ENCODE measurements at regions not wholly inside any gene's neighbourhood (a gene's known extent, or its start where the extent isn't known, plus 50 kb on each side); places are given as distances from the start of the nearest gene placed in this dataset.

DNA sequence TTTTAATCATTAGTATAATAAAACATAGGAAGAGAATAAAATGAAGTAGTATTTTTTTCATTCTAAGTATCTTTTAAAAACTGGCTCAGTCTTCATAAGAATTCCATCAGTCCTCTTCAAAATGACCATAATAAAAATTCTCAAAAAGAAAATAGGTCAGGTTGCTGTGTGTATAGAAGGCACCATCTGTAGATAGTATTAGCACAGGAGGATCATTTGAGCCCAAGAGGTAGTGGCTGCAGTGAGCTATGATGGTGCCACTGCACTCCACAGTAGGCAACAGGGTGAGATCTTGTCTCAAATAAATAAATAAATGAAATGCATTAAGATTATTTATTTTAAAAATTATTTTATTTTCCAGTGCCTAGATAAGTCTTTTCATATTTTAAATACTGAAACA, 475.8 kb downstream of the ZNF804A start:
- ATAC-seq (ENCODE audit: low FRiP score in 2 of 2): no peak
- H3K9me3 ChIP-seq: no peaks in the 10 kb centered on the region
- no peaks in the 10 kb centered on the region for H3K4me1 ChIP-seq

GRCh38 chr2:185082749-185083148, 484.4 kb downstream of the ZNF804A start:
- no peak for ATAC-seq (ENCODE audit: low FRiP score in 2 of 2)
- Histone ChIP-seq H3K4me1 (no peaks in the 10 kb centered on the region), H3K36me3 (no peaks in the 10 kb centered on the region), H3K9me3 (no peaks in the 10 kb centered on the region), H3K4me3 (no peak overlapping the region), H3K27me3 (no peaks in the 10 kb centered on the region), H3K27ac (no peak overlapping the region)
- no peak for DNase-seq
- TF ChIP-seq POLR2AphosphoS5 (IDR thresholded peaks at IDR 0.05) (no peak), POLR2A (IDR thresholded peaks at IDR 0.05) (no peak), EP300 (IDR thresholded peaks at IDR 0.05) (no peak)
- TF ChIP-seq, protein P1, sequence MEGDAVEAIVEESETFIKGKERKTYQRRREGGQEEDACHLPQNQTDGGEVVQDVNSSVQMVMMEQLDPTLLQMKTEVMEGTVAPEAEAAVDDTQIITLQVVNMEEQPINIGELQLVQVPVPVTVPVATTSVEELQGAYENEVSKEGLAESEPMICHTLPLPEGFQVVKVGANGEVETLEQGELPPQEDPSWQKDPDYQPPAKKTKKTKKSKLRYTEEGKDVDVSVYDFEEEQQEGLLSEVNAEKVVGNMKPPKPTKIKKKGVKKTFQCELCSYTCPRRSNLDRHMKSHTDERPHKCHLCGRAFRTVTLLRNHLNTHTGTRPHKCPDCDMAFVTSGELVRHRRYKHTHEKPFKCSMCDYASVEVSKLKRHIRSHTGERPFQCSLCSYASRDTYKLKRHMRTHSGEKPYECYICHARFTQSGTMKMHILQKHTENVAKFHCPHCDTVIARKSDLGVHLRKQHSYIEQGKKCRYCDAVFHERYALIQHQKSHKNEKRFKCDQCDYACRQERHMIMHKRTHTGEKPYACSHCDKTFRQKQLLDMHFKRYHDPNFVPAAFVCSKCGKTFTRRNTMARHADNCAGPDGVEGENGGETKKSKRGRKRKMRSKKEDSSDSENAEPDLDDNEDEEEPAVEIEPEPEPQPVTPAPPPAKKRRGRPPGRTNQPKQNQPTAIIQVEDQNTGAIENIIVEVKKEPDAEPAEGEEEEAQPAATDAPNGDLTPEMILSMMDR (IDR thresholded peaks at IDR 0.05): no peak
- WGBS, 2 donors: 87 to 96% methylated on average over 3 of the region's 3 CpGs

More for the DNA sequence above, 475.8 kb downstream of the ZNF804A start:
- Histone ChIP-seq H3K27ac (no peak overlapping the region), H3K36me3 (no peaks in the 10 kb centered on the region), H3K27me3 (no peaks in the 10 kb centered on the region), H3K4me3 (no peak overlapping the region)
- no peak for TF ChIP-seq POLR2A (IDR thresholded peaks at IDR 0.05)
- TF ChIP-seq EP300 (IDR thresholded peaks at IDR 0.05): no peak
- TF ChIP-seq, protein P1 (IDR thresholded peaks at IDR 0.05): no peak
- TF ChIP-seq POLR2AphosphoS5 (IDR thresholded peaks at IDR 0.05): no peak
- DNase-seq: no peak

GRCh38 chr2:185108588-185108987, 510.3 kb downstream of the ZNF804A start:
- Histone ChIP-seq H3K27me3 (no peaks in the 10 kb centered on the region), H3K27ac (no peak overlapping the region), H3K4me3 (no peak overlapping the region), H3K4me1 (no peaks in the 10 kb centered on the region), H3K36me3 (no peaks in the 10 kb centered on the region), H3K9me3 (no peaks in the 10 kb centered on the region)
- 65 to 77% methylated on average over 2 of the region's 2 CpGs for WGBS, 2 donors
- TF ChIP-seq, protein P1 (IDR thresholded peaks at IDR 0.05): no peak
- TF ChIP-seq POLR2AphosphoS5 (IDR thresholded peaks at IDR 0.05) (no peak), POLR2A (IDR thresholded peaks at IDR 0.05) (no peak), EP300 (IDR thresholded peaks at IDR 0.05) (no peak)
- ATAC-seq (ENCODE audit: low FRiP score in 2 of 2) (no peak), DNase-seq (no peak)

GRCh38 chr2:185127412-185127811, 529.1 kb downstream of the ZNF804A start:
- Histone ChIP-seq H3K9me3 (peaks cover 0 to 2% (median 0%) of the 10 kb centered on the region in 4 donors), H3K36me3 (no peaks in the 10 kb centered on the region), H3K4me1 (no peaks in the 10 kb centered on the region), H3K4me3 (no peak overlapping the region), H3K27me3 (no peaks in the 10 kb centered on the region), H3K27ac (no peak overlapping the region)
- no peak for TF ChIP-seq POLR2A (IDR thresholded peaks at IDR 0.05)
- TF ChIP-seq, protein P1 (IDR thresholded peaks at IDR 0.05): no peak
- no peak for TF ChIP-seq POLR2AphosphoS5 (IDR thresholded peaks at IDR 0.05)
- TF ChIP-seq EP300 (IDR thresholded peaks at IDR 0.05): no peak
- WGBS, 2 donors: 91 to 94% methylated on average over 1 of the region's 1 CpG
- DNase-seq: no peak
- ATAC-seq (ENCODE audit: low FRiP score in 2 of 2): no peak

DNA sequence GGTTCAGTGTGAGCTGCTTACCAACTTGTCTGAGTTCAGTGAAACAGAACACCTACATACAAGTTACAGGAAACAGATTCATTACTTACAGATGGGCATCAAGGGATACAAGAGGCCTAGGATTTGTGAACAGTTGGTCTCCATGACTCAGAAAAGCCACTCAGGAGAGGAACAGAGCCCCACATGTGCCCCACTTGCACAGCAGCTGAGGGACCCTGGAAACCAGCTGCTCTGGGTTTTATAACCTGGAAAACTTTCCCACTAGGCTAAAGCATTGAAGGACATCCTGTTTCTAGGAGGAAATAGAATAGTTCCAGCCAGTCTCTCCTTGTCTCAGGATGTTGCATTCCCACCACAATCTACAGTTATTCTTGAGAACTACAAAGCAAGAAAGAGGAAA, 530.0 kb downstream of the ZNF804A start:
- ATAC-seq (ENCODE audit: low FRiP score in 2 of 2): no peak
- H3K27me3 ChIP-seq: no peaks in the 10 kb centered on the region
- H3K4me3 ChIP-seq: no peak overlapping the region
- no peak overlapping the region for H3K27ac ChIP-seq
- peaks cover 0 to 7% (median 0%) of the 10 kb centered on the region in 4 donors for H3K9me3 ChIP-seq
- TF ChIP-seq EP300 (IDR thresholded peaks at IDR 0.05): no peak
- no peak for TF ChIP-seq POLR2A (IDR thresholded peaks at IDR 0.05)
- TF ChIP-seq, protein P1 (IDR thresholded peaks at IDR 0.05): no peak
- TF ChIP-seq POLR2AphosphoS5 (IDR thresholded peaks at IDR 0.05): no peak
- no peaks in the 10 kb centered on the region for H3K4me1 ChIP-seq
- H3K36me3 ChIP-seq: no peaks in the 10 kb centered on the region
- DNase-seq: no peak

Measured in upper lobe of left lung (tissue), 6 donors.